GM23338 (cell line): ENCODE measurements at regions not wholly inside any gene's neighbourhood (a gene's known extent, or its start where the extent isn't known, plus 50 kb on each side); places are given as distances from the start of the nearest gene placed in this dataset.

ENCODE experiments used
- ATAC-seq: fragments of 200-7000 bp; cut with Tn5 transposase; 3 replicates; pipeline ENCODE4 v1.9.1; 2020
- DNase-seq: peaks from one replicate; pipeline ENCODE4 v3.0.0-alpha.2; 2015; ENCODE audit warnings: low spot score
- H2AFZ ChIP-seq: fragments of 200-600 bp; sonication (generic); 2 replicates; pipeline ENCODE4 v1.8.0; 2016; ENCODE audit warnings: antibody characterized with exemption, mild to moderate bottlenecking, moderate library complexity
- H3F3A ChIP-seq: fragments of 200-600 bp; sonication (generic); replicated peaks from 2 replicates; pipeline ENCODE4 v1.8.0; 2017; ENCODE audit warnings: antibody characterized with exemption, mixed run types, low read depth
- H3K27ac ChIP-seq: fragments of 200-600 bp; sonication (generic); 2 replicates; pipeline ENCODE4 v1.6.1; 2016; ENCODE audit warnings: low read depth
- H3K27me3 ChIP-seq: fragments of 200-600 bp; sonication (generic); 2 replicates; pipeline ENCODE4 v1.8.0; 2016; ENCODE audit warnings: mild to moderate bottlenecking, mixed run types, moderate library complexity; ENCODE audit not compliant: insufficient read depth
- H3K36me3 ChIP-seq: fragments of 200-600 bp; sonication (generic); 2 replicates; pipeline ENCODE4 v1.8.0; 2016; ENCODE audit warnings: mild to moderate bottlenecking; ENCODE audit not compliant: insufficient read depth
- H3K4me1 ChIP-seq: fragments of 200-600 bp; sonication (generic); 2 replicates; pipeline ENCODE4 v1.8.0; 2016; ENCODE audit warnings: mild to moderate bottlenecking, moderate library complexity; ENCODE audit not compliant: insufficient read depth
- H3K4me2 ChIP-seq: fragments of 200-600 bp; sonication (generic); 2 replicates; pipeline ENCODE4 v1.7.1; 2017; ENCODE audit warnings: mixed run types
- H3K4me3 ChIP-seq: fragments of 200-600 bp; sonication (generic); 2 replicates; pipeline ENCODE4 v1.6.1; 2016; ENCODE audit warnings: mixed run types
- H3K79me2 ChIP-seq: fragments of 200-600 bp; sonication (generic); replicated peaks from 2 replicates; pipeline ENCODE4 v1.8.0; 2017; ENCODE audit warnings: mild to moderate bottlenecking; ENCODE audit not compliant: insufficient read depth
- H3K9me2 ChIP-seq: fragments of 200-600 bp; sonication (generic); 2 replicates; pipeline ENCODE4 v1.8.0; 2017; ENCODE audit not compliant: insufficient read depth
- H4K20me1 ChIP-seq: fragments of 200-600 bp; sonication (generic); replicated peaks from 2 replicates; pipeline ENCODE4 v1.8.0; 2017; ENCODE audit warnings: mild to moderate bottlenecking; ENCODE audit not compliant: insufficient read depth
- H3K27ac Mint-ChIP-seq: 2 replicates; pipeline ENCODE4 v1.8.0; 2020; ENCODE audit warnings: inconsistent platforms, mild to moderate bottlenecking, moderate library complexity, mixed read lengths
- H3K27me3 Mint-ChIP-seq: 3 replicates; pipeline ENCODE4 v1.8.0; 2022; ENCODE audit warnings: low read depth, mild to moderate bottlenecking, moderate library complexity, mixed read lengths, inconsistent platforms; ENCODE audit not compliant: insufficient read depth, poor library complexity
- H3K36me3 Mint-ChIP-seq: 3 replicates; pipeline ENCODE4 v1.8.0; 2021; ENCODE audit warnings: low read depth, mild to moderate bottlenecking, inconsistent platforms, moderate library complexity, mixed read lengths
- H3K4me1 Mint-ChIP-seq: 3 replicates; pipeline ENCODE4 v1.8.0; 2020; ENCODE audit warnings: mild to moderate bottlenecking, inconsistent platforms, mixed read lengths
- H3K4me3 Mint-ChIP-seq: 3 replicates; pipeline ENCODE4 v1.8.0; 2021; ENCODE audit warnings: moderate library complexity, mild to moderate bottlenecking, inconsistent platforms, mixed read lengths
- H3K9me3 Mint-ChIP-seq: 3 replicates; pipeline ENCODE4 v1.8.0; 2020; ENCODE audit warnings: moderate library complexity, mild to moderate bottlenecking, inconsistent platforms, mixed read lengths
- CREB1 ChIP-seq: fragments of 250-450 bp; sonication (Bioruptor Pico); IDR thresholded peaks from 2 replicates; pipeline ENCODE4 v1.5.0; 2020; ENCODE audit warnings: low read depth, mild to moderate bottlenecking, moderate library complexity
- EZH2phosphoT487 ChIP-seq: fragments of 200-600 bp; sonication (generic); IDR thresholded peaks from one replicate; pipeline ENCODE4 v1.8.1; 2018; ENCODE audit warnings: antibody characterized with exemption; ENCODE audit not compliant: unreplicated experiment
- JUNB ChIP-seq: IDR thresholded peaks from one replicate; pipeline ENCODE4 v1.6.1; 2016; ENCODE audit warnings: antibody characterized with exemption; ENCODE audit not compliant: unreplicated experiment
- NANOG ChIP-seq: IDR thresholded peaks from 2 replicates; pipeline ENCODE4 v1.6.1; 2016; ENCODE audit warnings: antibody characterized with exemption, borderline replicate concordance
- POLR2AphosphoS5 ChIP-seq: IDR thresholded peaks from 2 replicates; pipeline ENCODE4 v1.6.1; 2016; ENCODE audit warnings: antibody characterized with exemption, low read depth
- STAT1 ChIP-seq: IDR thresholded peaks from one replicate; pipeline ENCODE4 v1.6.1; 2016; ENCODE audit warnings: antibody characterized with exemption; ENCODE audit not compliant: unreplicated experiment
- ZNF114 ChIP-seq: fragments of 250-450 bp; sonication (Bioruptor Pico); IDR thresholded peaks from 2 replicates; pipeline ENCODE4 v1.5.0; 2020; ENCODE audit warnings: mild to moderate bottlenecking, moderate library complexity
- ZNF331 ChIP-seq: fragments of 250-450 bp; sonication (Bioruptor Pico); IDR thresholded peaks from 2 replicates; pipeline ENCODE4 v1.5.0; 2020; ENCODE audit warnings: low read depth, mild to moderate bottlenecking, moderate library complexity
- ZNF462 ChIP-seq: fragments of 250-450 bp; sonication (Bioruptor Pico); IDR thresholded peaks from 2 replicates; pipeline ENCODE4 v1.5.0; 2020; ENCODE audit warnings: mild to moderate bottlenecking, moderate library complexity

GRCh38 chr10:78209970-78210369, 176.3 kb downstream of the RPS24 start:
- H3K9me2 ChIP-seq = no peaks in the 10 kb centered on the region
- no peak overlapping the region for H3K4me2 ChIP-seq
- no peak overlapping the region for H3K27ac ChIP-seq
- no peaks in the 10 kb centered on the region for H3K27me3 ChIP-seq
- H3K4me1 ChIP-seq = peaks cover 14% of the 10 kb centered on the region; the same call in 1 of the 2 replicates
- H3F3A ChIP-seq = no peaks in the 10 kb centered on the region
- Mint-ChIP-seq H3K27ac (no peak overlapping the region), H3K36me3 (no peaks in the 10 kb centered on the region; the same call in 2 of the 3 replicates), H3K4me1 (peaks cover 14% of the 10 kb centered on the region), H3K27me3 (peaks cover 5% of the 10 kb centered on the region), H3K4me3 (no peak overlapping the region), H3K9me3 (no peaks in the 10 kb centered on the region)
- DNase-seq (peak; percentile 9), ATAC-seq (0 out of 3 replicates have a peak, but pooled peaks have one; percentile 20)
- TF ChIP-seq JUNB (no peak), POLR2AphosphoS5 (no peak), NANOG (no peak), STAT1 (no peak), ZNF331 (no peak), ZNF462 (CRISPR knock-in tag) (no peak), EZH2phosphoT487 (no peak), CREB1 (CRISPR knock-in tag) (no peak), ZNF114 (CRISPR knock-in tag) (no peak)
- H3K4me3 ChIP-seq = no peak overlapping the region
- H3K36me3 ChIP-seq = no peaks in the 10 kb centered on the region
- H4K20me1 ChIP-seq = no peaks in the 10 kb centered on the region
- no peak overlapping the region for H2AFZ ChIP-seq
- no peaks in the 10 kb centered on the region for H3K79me2 ChIP-seq
